B cell (primary cell): ENCODE measurements at regions not wholly inside any gene's neighbourhood (a gene's known extent, or its start where the extent isn't known, plus 50 kb on each side); places are given as distances from the start of the nearest gene placed in this dataset.

ENCODE experiments used
- ATAC-seq: fragments of 200-7000 bp; cut with Tn5 transposase; one replicate; pipeline ENCODE4 v1.10.0; 2021; ENCODE audit warnings: low read depth, mild to moderate bottlenecking, moderate number of reproducible peaks, moderate library complexity
- CTCF ChIA-PET: fragments of 350-600 bp; sonication (Branson Sonifier 250); formaldehyde crosslinking; loops from one replicate; lab custom pipeline; 2021; ENCODE audit warnings: antibody characterized with exemption, inconsistent platforms; lab: Charles Lee
- POLR2A ChIA-PET: fragments of 350-600 bp; sonication (Branson Sonifier 250); formaldehyde crosslinking; loops from one replicate; lab custom pipeline; 2021; ENCODE audit warnings: antibody characterized with exemption; lab: Charles Lee
- DNase-seq: peaks from one replicate; pipeline ENCODE4 v3.0.0; 2013
- H2AFZ ChIP-seq: 2 replicates; pipeline ENCODE4 v1.6.1; 2012; ENCODE audit warnings: mild to moderate bottlenecking, low read depth, low read length; ENCODE audit not compliant: insufficient read depth, poor library complexity, severe bottlenecking
- H3K27ac ChIP-seq, 2 donors: 1 replicate in 1 of 2; 2 replicates in 1 of 2; pipeline ENCODE4 v1.5.1; 2012 to 2013; ENCODE audit warnings: low read length in 2 of 2, mild to moderate bottlenecking in 2 of 2, moderate library complexity in 1 of 2
- H3K27me3 ChIP-seq, 4 experiments: fragments of 200-600 bp in 1 of 4; sonication (generic) in 1 of 4; replicated peaks in 1 of 4; 1 replicate in 2 of 4; 2 replicates in 2 of 4; pipeline versions ENCODE4 v1.6.1 to v1.7.0; 2013 to 2016; ENCODE audit warnings: low read length in 3 of 4, mild to moderate bottlenecking in 2 of 4, mixed read lengths in 1 of 4, moderate library complexity in 1 of 4; ENCODE audit not compliant: insufficient read depth in 4 of 4, control insufficient read depth in 3 of 4; ENCODE audit errors: control extremely low read depth in 1 of 4
- H3K36me3 ChIP-seq, 2 experiments: replicated peaks in 1 of 2; 1 replicate in 1 of 2; 2 replicates in 1 of 2; pipeline versions ENCODE4 v1.6.1 to v1.7.1; 2013; ENCODE audit warnings: low read length in 1 of 2; ENCODE audit not compliant: insufficient read depth in 2 of 2, control insufficient read depth in 1 of 2; ENCODE audit errors: control extremely low read depth in 1 of 2, extremely low read depth in 1 of 2
- H3K4me1 ChIP-seq, 2 donors: fragments of 200-600 bp in 1 of 2; sonication (generic) in 1 of 2; 1 replicate in 1 of 2; 2 replicates in 1 of 2; pipeline versions ENCODE4 v1.5.1 to v1.6.1; 2013 to 2017; ENCODE audit warnings: low read length in 2 of 2; ENCODE audit not compliant: control insufficient read depth in 2 of 2, insufficient read depth in 2 of 2
- H3K4me2 ChIP-seq: replicated peaks from 2 replicates; pipeline ENCODE3; 2012; ENCODE audit warnings: mild to moderate bottlenecking, low read depth, low read length; ENCODE audit not compliant: poor library complexity, severe bottlenecking
- H3K4me3 ChIP-seq, 5 experiments: fragments of 200-600 bp in 1 of 5; sonication (generic) in 1 of 5; 1 replicate in 3 of 5; 2 replicates in 2 of 5; pipeline versions ENCODE4 v1.5.1 to v1.7.0; 2011 to 2016; ENCODE audit warnings: low read length in 4 of 5, mild to moderate bottlenecking in 4 of 5, low read depth in 2 of 5, control low read depth in 1 of 5, moderate library complexity in 1 of 5; ENCODE audit not compliant: insufficient read depth in 1 of 5; ENCODE audit errors: control extremely low read depth in 1 of 5, extremely low read depth in 1 of 5
- H3K79me2 ChIP-seq: fragments of 200-600 bp; sonication (generic); one replicate; pipeline ENCODE4 v1.6.0; 2016; ENCODE audit warnings: low read length; ENCODE audit not compliant: control insufficient read depth, insufficient read depth
- H3K9ac ChIP-seq: fragments of 200-600 bp; sonication (generic); 2 replicates; pipeline ENCODE4 v1.6.1; 2017; ENCODE audit warnings: mild to moderate bottlenecking, low read length, moderate library complexity
- H3K9me3 ChIP-seq, 3 donors: one replicate each; pipeline versions ENCODE4 v1.6.1 to v1.7.1; 2013; ENCODE audit warnings: low read length in 2 of 3; ENCODE audit not compliant: control insufficient read depth in 2 of 3, insufficient read depth in 1 of 3; ENCODE audit errors: control extremely low read depth in 1 of 3
- H4K20me1 ChIP-seq: 2 replicates; pipeline ENCODE4 v1.6.0; 2012; ENCODE audit warnings: mild to moderate bottlenecking, low read length; ENCODE audit not compliant: insufficient read depth, control insufficient read depth, poor library complexity, severe bottlenecking
- H3K27ac Mint-ChIP-seq: one replicate; pipeline ENCODE4 v1.8.0; 2021; ENCODE audit warnings: mixed read lengths
- H3K27me3 Mint-ChIP-seq: one replicate; pipeline ENCODE4 v1.8.0; 2021; ENCODE audit warnings: mixed read lengths
- H3K4me1 Mint-ChIP-seq: one replicate; pipeline ENCODE4 v1.8.0; 2021; ENCODE audit warnings: mixed read lengths
- H3K4me3 Mint-ChIP-seq: one replicate; pipeline ENCODE4 v1.8.0; 2021; ENCODE audit warnings: mixed read lengths
- H3K9me3 Mint-ChIP-seq: one replicate; pipeline ENCODE4 v1.8.0; 2022; ENCODE audit warnings: mixed read lengths; ENCODE audit not compliant: insufficient read depth
- CTCF ChIP-seq: fragments of 200-600 bp; IDR thresholded peaks from one replicate; pipeline ENCODE4 v1.8.0; 2022; ENCODE audit warnings: antibody characterized with exemption, mild to moderate bottlenecking
- EZH2 ChIP-seq: IDR thresholded peaks from 2 replicates; pipeline ENCODE4 v1.6.1; 2012; ENCODE audit warnings: borderline replicate concordance, low read depth, mild to moderate bottlenecking, moderate library complexity, low read length; ENCODE audit not compliant: insufficient read depth, poor library complexity, severe bottlenecking
- WGBS: methylation state at CpG from one replicate; pipeline ENCODE4 v1.1.5; 2013; ENCODE audit warnings: missing lambda C conversion rate; ENCODE audit not compliant: insufficient coverage; 5-methylcytosine and 5-hydroxymethylcytosine counted together
- intact Hi-C: fragments of 100-400 bp; cut with micrococcal nuclease; formaldehyde crosslinking; loops from one replicate; pipeline ENCODE4 v1.10.0; 2022

GRCh38 chr2:21890716-21891115 is 766.9 kb downstream of the TDRD15 start:
- ATAC-seq = no peak
- Histone ChIP-seq H3K9me3 (no peaks in the 10 kb centered on the region), H3K9ac (no peak overlapping the region), H3K36me3 (no peaks in the 10 kb centered on the region), H4K20me1 (no peaks in the 10 kb centered on the region), H3K4me3 (no peak overlapping the region), H3K27me3 (no peaks in the 10 kb centered on the region), H3K27ac (no peak overlapping the region), H3K79me2 (no peaks in the 10 kb centered on the region), H3K4me2 (no peak overlapping the region), H2AFZ (no peak overlapping the region), H3K4me1 (no peaks in the 10 kb centered on the region)
- WGBS = 87% methylated on average over 5 of the region's 6 CpGs
- intact Hi-C loops = no loop called here
- H3K27me3 Mint-ChIP-seq = no peaks in the 10 kb centered on the region
- POLR2A ChIA-PET = no interaction called here
- no peak for DNase-seq
- H3K4me1 Mint-ChIP-seq = no peaks in the 10 kb centered on the region
- H3K27ac Mint-ChIP-seq = no peak overlapping the region
- CTCF ChIA-PET = no interaction called here
- peaks cover 8% of the 10 kb centered on the region for H3K9me3 Mint-ChIP-seq
- H3K4me3 Mint-ChIP-seq = no peak overlapping the region
- TF ChIP-seq CTCF (no peak), EZH2 (no peak)

GRCh38 chr2:21891191-21891590 is 767.4 kb downstream of the TDRD15 start:
- 86% methylated on average over 4 of the region's 5 CpGs for WGBS
- Histone ChIP-seq H2AFZ (no peak overlapping the region), H3K4me1 (no peaks in the 10 kb centered on the region), H4K20me1 (no peaks in the 10 kb centered on the region), H3K36me3 (no peaks in the 10 kb centered on the region), H3K79me2 (no peaks in the 10 kb centered on the region), H3K4me3 (no peak overlapping the region), H3K9ac (no peak overlapping the region), H3K27me3 (no peaks in the 10 kb centered on the region), H3K27ac (no peak overlapping the region), H3K9me3 (no peaks in the 10 kb centered on the region), H3K4me2 (no peak overlapping the region)
- POLR2A ChIA-PET = no interaction called here
- H3K27me3 Mint-ChIP-seq = no peaks in the 10 kb centered on the region
- intact Hi-C loops = no loop called here
- H3K4me3 Mint-ChIP-seq = no peak overlapping the region
- ATAC-seq (no peak), DNase-seq (no peak)
- CTCF ChIA-PET = no interaction called here
- H3K4me1 Mint-ChIP-seq = no peaks in the 10 kb centered on the region
- TF ChIP-seq EZH2 = no peak
- H3K9me3 Mint-ChIP-seq = peaks cover 8% of the 10 kb centered on the region
- H3K27ac Mint-ChIP-seq = no peak overlapping the region
